Sigmoid colon (tissue), 4 donors: ENCODE measurements at regions not wholly inside any gene's neighbourhood (a gene's known extent, or its start where the extent isn't known, plus 50 kb on each side); places are given as distances from the start of the nearest gene placed in this dataset.

Experiments
- CTCF ChIP-seq, 4 experiments: fragments of 450-650 bp in 3 of 4; fragments of 200-600 bp in 1 of 4; IDR thresholded peaks; one replicate each; pipeline ENCODE4 v1.5.1; 2016 to 2019; ENCODE audit warnings: antibody characterized with exemption in 4 of 4, mild to moderate bottlenecking in 3 of 4, moderate library complexity in 2 of 4
- EP300 ChIP-seq, 4 donors: sonication (generic); formaldehyde crosslinking; IDR thresholded peaks; one replicate each; pipeline ENCODE4 v1.6.1; 2017; ENCODE audit warnings: antibody characterized with exemption in 4 of 4
- POLR2AphosphoS5 ChIP-seq, 4 donors: sonication (generic); formaldehyde crosslinking; IDR thresholded peaks; one replicate each; pipeline ENCODE4 v1.6.1; 2017; ENCODE audit warnings: antibody characterized with exemption in 4 of 4

GRCh38 chr16:16797239-16797638, 418.3 kb downstream of the NPIPA7 start:
- no peak for TF ChIP-seq EP300 (IDR thresholded peaks at IDR 0.05)
- TF ChIP-seq CTCF (IDR thresholded peaks at IDR 0.05), result no peak
- TF ChIP-seq POLR2AphosphoS5 (IDR thresholded peaks at IDR 0.05), result no peak
